ENCODE measurements at regions not wholly inside any gene's neighbourhood (a gene's known extent, or its start where the extent isn't known, plus 50 kb on each side); places are given as distances from the start of the nearest gene placed in this dataset.

GRCh38 chr16:5482256-5482655 lies 384.7 kb upstream of the EEF2KMT start:
- no peak for DNase-seq

- no peak for DNase-seq
Observed at GRCh38 chr16:5480431-5481195, 383.0 kb upstream of the EEF2KMT start.

DNA sequence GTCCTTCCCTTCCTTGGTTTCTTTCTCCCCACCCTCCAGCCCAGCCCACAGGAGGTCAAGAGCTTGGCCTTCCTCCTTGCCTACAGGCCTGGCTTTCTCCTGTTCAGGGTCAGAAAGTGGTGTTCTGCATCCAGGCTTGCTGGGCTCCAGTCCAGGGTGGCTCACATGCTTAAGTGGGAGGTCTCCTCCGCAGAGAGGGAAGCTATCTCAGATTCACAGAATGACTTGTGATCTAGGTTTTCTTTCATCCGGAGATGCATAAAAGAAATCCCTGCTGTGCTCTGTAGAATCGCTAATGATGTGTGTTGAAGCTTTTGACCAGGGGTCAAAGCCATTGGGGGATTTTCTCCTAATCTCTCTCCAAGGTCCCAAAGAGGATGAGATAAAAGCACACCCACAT lies 382.3 kb upstream of the EEF2KMT start:
- no peak for DNase-seq

- no peak for DNase-seq
Observed at GRCh38 chr16:5478036-5478435, 380.4 kb upstream of the EEF2KMT start.

DNA sequence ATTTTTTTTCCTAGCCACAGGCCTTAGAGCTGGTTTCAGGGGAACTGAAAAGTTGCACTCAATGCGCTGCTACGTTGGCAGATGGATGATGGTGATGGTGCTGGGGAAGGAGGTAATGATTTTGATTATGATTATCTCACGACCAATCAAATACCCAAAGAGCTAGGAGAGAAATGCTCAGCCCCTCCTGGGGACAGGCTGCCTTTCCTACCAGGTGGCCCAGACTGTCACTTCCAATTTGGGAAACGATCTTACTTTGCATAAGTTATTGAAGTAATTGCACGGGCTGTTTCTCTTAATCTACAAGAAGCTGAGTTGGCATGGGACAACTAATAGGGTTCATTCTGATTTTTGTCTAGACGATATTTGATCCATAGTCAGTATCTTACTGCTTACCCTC lies 379.7 kb upstream of the EEF2KMT start:
- no peak for DNase-seq

- no peak for DNase-seq
Observed at GRCh38 chr16:5472552-5472951, 375.0 kb upstream of the EEF2KMT start.

DNA sequence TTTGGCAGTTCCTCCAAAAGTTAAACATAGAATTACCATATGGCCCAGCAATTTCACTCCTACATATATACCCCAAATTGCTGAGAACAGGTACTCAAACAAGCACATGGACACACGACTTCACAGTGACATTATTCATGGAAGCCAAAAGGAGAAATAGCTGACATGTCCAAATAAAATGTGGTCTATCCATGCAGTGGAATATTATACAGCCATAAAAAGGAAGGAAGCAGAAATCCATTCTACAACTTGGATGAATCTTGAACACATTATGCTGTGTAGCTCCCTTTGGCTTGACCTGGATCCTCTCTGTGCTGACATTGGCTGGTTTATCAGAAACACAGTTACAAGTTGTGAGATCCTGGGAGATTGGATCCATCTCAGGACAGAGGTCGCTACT lies 370.9 kb upstream of the EEF2KMT start:
- DNase-seq = no peak

- DNase-seq = no peak
Observed at GRCh38 chr16:5467552-5467951, 370.0 kb upstream of the EEF2KMT start.

DNA sequence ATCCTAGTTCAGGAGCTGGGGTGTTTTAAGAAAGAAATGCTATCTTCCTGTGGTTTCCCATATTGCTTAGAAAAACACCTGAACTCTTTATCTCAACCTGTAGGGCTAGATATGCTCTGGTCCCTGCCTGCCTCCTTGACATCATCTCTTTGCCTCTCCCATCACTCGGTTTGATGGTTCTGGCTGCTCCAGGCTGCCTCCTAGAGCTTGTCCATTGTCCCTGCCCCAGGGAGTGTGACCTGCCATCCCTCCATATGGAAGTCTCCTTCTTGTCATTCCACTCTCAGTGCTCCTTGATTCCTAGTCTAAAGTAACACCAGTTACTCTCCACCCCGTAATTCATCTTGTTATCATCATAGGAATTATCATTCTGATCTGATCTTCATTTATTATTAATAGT lies 369.0 kb upstream of the EEF2KMT start:
- DNase-seq = no peak

- DNase-seq = no peak
Observed at GRCh38 chr16:5465714-5466113, 368.1 kb upstream of the EEF2KMT start.

- DNase-seq = no peak
Observed at GRCh38 chr16:5463820-5464219, 366.2 kb upstream of the EEF2KMT start.

DNA sequence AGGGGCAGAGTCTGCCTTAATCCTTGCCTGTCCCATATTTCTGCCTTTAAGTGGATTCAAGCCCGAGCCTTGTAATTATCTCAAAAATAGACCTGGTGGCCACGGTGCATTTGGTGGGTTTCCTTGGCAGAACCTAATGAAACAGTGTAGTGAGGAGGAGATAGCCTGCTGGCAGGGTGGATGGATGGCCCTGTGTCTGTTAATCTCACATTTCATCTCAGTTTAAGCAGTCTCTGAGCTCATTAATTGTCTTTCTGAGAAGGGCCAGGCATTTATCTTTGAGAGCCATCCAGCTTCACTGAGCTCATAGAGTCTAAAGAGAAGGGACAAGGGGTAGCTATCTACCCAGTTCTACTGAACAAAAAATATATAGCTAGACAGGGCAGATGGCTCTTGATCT lies 364.0 kb upstream of the EEF2KMT start:
- no peak for DNase-seq

DNA sequence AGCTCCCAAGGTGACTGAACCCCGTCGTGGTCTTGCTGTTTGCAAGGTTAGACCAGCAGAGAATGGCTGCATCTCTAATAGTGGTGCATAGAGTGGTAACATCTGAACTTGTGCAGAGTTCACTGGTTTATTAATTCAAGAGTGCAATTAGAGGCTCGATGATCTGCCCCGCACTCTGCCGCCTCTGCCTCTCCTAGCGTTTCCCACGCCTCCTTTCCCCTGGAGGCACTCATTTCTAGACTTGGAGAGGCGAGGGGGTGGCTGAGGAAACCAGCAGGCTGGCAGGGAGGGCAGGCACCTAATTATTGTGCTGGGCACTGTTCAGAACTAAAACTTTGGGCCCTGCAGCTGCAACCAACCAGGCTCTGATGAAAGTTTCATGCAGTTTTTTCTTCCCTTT lies 363.5 kb upstream of the EEF2KMT start:
- DNase-seq = no peak

DNA sequence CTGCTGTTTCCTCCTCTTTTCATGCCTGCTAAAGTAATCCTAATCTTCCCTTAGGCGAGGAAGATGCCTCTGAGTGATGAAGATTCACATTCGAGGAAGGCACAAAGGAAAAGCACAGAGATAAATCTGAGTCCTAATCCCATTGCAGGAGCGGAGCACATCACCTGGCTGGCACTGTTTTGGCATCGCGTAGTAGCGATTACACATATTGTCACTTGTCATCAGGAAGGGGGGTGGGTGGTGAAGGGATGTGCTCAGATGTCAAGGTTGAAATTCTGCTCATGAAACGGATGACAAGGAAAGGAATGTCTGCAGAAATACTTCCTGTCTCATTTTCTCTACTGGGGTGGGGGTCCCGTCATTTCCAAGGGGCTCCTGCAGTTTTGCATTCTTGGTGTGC lies 363.1 kb upstream of the EEF2KMT start:
- DNase-seq = no peak

GRCh38 chr16:5459863-5460262 lies 362.3 kb upstream of the EEF2KMT start:
- no peak for DNase-seq

DNA sequence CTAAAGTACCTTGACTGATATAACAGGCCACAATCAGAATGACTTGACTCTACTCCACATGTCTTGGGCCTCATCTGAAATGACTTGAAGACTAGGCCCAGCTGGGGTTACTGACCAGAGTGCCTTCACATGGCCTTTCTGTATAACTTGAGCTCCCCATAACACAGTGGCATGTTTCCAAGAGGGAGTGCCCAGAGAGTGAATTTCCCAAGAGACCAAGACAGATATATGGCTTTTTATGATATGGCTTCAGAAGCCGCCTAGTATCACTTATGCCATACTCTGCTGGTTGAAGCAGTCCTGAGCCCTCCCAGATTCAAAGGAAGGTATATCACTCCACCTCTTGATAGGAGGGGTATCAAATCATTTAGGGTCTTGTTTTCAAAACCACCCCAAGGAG lies 357.5 kb upstream of the EEF2KMT start:
- no peak for DNase-seq

DNA sequence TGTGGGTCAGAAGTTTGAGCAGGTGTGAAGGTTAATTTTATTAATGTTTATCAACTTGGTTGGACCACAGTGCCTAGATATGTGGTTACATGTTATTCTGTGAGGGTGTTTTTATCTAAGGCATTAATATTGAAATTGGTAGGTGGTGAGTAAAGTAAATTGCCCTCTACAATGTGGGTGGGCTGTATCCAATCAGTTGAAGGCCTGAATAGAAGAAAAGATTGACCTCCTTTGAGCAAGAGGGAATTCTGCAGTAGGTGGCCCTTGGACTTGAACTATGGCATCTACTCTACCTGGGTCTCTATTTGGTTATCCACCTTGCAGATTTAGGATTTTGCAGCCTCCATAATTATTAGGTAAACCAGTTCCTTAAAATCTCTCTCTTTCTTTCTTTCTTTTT lies 356.8 kb upstream of the EEF2KMT start:
- no peak for DNase-seq

- no peak for DNase-seq
Observed at GRCh38 chr16:5451641-5452040, 354.0 kb upstream of the EEF2KMT start.

DNA sequence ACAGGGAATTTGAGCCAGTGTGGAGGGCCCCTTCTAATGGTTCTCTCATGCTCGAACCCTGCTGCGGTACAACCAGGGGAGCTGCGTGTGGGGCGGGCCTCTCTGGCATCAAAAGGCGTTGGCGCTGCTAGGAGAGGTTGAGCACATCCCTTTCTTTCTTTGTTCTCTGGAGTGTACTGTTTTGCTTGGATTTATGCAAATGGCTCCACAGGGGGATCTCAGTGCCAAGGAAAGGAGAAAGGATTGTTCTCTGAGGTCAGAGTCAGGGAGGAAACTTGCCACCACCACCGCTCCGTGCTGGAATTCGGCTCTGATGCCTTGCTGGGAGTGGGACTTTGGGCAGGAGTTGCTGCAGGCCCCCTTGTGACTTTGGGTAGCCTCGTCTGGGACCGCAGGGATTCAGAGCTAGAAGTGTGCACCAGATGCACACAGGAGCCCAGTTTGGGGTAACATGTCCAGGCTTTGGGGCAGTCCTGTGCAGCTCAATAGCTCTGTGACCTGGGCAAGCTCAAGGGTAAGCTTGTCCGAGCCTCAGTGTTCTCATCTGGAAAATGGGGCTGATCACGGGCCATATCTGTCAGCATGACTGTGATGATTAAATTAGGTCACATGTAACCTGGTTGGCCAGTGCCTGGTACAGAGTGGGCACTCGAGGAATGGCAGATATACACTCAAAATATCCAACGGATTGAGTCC lies 353.0 kb upstream of the EEF2KMT start:
- no peak for DNase-seq

GRCh38 chr16:5449901-5450300 lies 352.3 kb upstream of the EEF2KMT start:
- DNase-seq = no peak

DNA sequence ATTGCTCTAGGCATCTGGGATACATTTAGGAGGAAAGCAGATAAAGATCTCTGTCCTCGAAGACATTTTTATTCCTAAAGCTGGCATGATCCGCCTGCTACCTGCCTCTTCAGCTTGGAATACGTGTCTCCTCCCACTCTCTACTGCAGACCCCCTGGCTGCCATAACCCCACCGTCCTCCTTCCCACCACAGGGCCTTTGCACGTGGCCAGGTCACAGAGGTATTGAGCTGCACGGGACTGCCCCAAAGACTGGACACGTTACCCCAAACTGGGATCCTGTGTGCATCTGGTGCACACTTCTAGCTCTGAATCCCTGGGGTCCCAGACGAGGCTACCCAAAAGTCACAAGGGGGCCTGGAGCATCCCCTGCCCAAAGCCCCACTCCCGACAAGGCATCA lies 351.2 kb upstream of the EEF2KMT start:
- DNase-seq = no peak

DNA sequence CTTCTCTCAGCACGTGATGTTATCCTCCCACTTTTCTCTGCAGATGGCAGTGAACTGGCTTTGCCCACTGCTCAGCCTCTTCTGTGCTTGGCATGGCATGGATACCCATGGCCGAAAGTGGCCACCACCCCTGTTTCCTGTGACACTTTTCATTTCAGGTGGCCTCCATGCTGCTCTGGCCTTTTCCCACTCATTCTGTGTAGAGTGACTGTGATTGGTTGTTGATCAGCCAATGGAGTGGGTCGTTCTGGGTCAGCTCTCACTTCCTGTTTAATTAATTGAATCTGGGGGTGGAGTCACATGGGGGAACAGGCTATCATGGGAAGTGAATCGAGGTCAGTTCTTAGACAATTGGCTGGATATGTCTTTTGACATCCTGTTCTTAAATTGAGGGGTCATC lies 350.1 kb upstream of the EEF2KMT start:
- DNase-seq = no peak

GRCh38 chr16:5446623-5447240 lies 349.1 kb upstream of the EEF2KMT start:
- no peak for DNase-seq

- no peak for DNase-seq
Observed at GRCh38 chr16:5444189-5444588, 346.6 kb upstream of the EEF2KMT start.
